Kidney tubule cell (primary cell): ENCODE measurements at regions not wholly inside any gene's neighbourhood (a gene's known extent, or its start where the extent isn't known, plus 50 kb on each side); places are given as distances from the start of the nearest gene placed in this dataset.
A peak's percentile ranks its signal among the peaks of the same experiment; 100 is the strongest.
"Not testable (repeated sequence)": the region's sequence is repeated elsewhere in the genome, so short reads cannot be mapped to it uniquely, and the experiment has no call there.

Source experiments
- DNase-seq: peaks from one replicate; pipeline ENCODE4 v3.0.0-alpha.2; 2018; ENCODE audit warnings: low spot score

DNA sequence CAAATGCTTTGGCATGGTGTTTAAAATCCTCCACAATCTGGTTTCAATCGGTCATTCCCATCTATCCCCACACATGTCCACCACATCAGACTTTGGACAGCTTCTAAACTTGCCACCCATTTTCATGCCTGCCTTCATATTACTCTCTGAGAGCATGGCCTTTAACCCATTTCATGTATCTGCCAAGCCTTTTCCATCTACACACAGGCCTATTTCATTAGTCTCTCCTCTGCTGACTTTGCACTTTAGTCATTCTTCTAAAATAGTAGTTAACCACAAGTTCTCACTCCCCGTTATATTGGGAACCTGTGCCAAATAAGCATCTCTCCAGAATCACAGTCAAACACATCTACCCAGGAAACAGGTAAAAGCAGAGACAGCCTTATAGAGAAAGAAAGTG is 142.2 kb downstream of the MZT1 start:
- no peak for DNase-seq

DNA sequence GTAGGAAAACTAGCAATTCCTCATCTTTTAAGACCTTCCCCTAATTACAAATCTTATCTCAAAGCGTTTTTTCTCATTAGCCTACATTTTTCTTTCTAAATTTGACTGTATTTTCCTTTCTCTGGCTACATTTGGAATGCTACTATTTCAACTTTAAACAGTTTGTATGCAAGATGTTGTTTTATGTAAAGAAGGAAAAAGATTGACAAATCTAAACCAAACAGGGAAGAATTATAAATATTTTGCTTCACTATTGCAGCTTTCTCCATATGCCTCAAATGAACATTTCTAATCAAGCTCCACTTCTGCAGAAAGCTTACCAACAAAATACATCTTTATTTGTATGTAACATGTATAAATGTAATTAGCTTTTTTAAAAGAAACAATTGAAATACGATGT is 156.2 kb downstream of the MZT1 start:
- DNase-seq: no peak

DNA sequence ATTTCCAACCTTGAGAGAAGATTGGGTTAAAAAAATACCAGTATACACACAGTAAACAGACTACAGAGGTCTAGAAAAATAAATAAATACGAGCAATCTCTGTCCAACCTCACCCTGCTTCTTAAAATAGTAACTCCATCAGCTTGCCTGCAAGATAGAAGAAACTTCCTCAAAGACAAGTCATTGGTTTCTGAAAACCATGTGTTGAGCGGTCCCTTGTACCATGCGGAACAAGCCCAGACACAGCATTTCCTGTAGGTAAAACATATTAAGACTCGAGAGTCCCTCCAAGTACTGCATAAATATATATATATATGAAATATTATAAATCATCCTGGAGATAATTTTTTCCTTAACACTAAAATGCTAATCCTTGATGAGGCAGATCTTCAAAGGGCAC is 157.4 kb downstream of the MZT1 start:
- DNase-seq: no peak

DNA sequence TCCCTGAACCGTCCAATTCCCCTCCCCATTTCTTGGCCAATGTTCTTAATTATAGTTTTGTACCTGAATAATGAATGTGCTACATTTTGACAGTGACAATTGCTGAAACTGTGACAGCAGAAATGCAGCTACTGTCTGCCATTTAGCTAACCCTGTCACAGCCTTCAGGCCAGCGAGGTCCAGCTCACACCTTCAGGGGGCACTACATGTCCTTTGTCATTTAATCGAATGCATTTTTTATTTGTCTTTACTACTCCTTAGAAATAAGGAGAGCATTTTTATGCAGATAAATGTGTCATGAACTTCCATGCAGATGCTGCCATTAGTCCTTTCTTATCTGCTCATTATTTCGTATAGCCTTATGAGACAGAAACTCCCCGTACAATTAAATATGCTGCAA is 159.9 kb downstream of the MZT1 start:
- DNase-seq: no peak

DNA sequence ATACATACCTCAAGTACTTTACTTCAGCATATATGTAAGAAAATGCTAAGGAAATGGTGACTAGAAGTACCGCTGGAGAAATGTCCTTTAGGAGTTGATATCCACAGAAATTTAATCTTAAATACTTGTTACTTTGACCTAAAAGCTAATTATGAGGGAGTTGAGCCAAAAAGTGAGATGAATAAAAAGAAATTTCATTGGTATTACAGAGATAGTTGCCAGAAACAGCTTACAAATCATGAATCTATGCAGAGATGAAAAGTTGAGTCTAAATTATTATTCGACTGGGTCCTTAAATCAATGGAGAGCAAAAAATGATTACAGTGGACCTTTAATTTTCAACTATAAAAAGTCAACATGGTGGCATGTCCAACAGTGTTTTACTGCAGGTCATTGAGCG is 160.9 kb downstream of the MZT1 start:
- DNase-seq: no peak

DNA sequence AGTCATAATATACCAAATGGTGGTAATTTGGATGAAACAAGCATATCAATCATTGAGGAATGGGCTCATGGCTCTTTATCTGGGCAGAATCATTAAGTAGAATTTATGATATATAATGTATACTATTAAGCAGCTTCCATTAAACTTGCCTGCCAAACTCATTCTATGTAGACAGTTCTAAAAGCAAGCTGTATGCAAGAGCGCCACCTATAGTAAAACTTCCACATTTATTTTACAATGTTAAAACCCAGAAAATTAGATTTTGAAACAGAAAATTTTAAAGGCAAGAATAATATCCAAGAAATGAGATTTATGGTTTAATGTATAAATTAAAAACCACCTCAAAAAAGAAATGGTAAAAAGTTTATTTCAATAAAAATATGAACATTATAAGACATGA is 161.5 kb downstream of the MZT1 start:
- DNase-seq: peak; percentile 50

DNA sequence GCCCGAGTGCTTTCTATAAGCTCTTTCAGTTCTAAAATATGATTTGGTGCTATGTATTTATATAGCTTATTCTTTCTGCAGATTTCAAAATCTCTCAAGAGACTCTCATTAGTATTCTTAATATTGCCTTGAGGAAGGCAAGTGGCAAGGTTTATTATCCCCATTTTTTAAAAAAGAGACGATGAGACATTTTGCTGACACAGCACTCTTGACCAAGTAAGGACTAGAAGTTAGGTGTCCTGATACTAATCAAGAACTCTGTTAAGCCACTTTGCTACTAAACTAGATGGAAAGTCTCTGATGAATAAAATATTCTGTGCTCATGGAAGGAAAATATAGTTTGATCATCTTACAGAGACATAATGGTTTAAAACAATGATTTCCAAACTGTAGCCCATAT is 164.7 kb downstream of the MZT1 start:
- no peak for DNase-seq

DNA sequence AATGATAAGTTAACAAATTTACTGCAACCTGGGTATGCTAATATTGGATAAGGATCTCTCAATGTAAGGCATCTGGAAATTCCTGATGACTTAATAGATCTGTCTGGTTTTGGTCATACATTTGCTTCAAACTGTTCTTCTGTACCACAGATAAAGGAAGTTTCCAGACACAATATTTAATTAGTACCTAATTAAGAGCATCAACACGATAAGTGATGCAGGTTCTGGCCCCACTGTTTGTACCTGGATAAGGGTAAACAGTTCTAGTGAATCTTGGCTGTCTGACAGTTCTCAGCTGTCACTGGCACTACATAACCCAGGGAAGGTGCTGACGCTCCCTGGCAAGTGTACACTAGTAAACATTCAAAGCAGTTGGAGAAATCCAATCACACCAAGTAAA is 165.6 kb downstream of the MZT1 start:
- no peak for DNase-seq

DNA sequence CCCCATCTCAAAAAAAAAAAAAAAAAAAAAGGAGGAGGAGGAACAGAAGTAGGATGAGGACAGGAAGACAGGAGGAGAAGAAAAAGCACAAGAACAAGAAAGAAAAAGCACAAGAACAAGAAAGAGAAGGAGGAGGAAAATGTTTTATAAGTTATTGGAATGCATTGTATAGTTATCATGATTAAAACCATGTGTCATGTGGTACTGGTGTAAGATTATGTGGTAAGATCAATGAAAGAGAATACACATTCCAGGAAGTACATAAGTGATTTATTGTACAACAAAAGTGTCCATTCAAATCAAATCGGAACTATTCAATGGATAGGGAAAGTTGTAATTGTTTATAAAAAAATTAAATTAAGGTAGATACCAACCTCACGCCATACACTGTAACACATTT is 167.7 kb downstream of the MZT1 start:
- DNase-seq: no peak

DNA sequence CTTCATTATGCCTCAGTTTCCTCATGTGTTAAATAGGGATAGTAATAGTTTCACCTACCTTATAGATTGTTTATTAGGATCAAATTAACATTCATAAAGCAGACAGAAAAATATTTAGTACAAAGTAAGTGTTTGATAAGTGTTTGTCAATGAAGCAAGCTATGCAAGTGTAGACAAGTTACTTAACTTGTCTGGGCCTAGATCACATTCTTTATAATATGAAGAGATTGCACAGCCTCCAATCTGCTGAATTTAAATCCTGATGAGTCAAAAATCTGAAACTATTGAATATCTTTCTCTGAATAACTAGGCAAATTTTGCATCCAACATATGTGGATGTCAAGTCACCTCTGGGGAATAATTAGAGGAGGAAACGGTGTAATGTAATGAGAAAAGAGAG is 170.5 kb downstream of the MZT1 start:
- no peak for DNase-seq

DNA sequence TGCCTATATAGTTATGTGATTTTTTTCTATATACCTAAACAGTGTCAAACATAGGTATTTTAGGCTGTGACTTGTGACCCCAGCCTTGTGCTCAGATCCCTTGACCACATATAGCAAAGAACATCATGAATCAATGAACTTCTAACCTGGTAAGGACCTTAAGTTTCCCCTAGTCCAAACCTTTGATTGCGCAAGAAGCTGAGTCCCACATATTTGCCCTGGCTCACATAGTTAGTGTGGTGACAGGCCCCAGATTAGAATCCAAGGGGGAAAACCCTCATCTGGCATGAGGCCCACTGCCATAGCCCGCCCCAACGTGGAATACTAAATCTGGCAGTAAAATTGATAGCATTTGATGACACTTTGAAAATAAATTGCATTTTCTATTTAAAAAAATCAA is 171.8 kb downstream of the MZT1 start:
- no peak for DNase-seq

DNA sequence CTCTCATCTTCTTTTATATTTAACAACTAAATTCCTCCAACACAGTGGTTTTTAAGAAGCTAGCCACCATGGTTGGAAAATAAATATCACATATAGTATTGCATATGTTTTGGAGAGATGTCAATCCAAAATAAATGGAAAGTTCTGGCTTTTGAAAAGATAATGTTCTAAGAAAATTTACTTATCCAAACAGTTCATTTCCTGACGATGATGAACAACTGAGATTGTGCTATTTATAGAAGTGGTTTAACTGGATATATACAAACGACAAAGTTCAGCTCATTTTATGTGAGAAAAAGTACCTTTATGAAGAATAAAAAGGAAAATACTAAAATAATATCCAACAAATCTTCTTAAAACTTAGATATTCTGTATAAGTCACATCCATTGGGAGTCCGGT is 174.7 kb downstream of the MZT1 start:
- DNase-seq: no peak

DNA sequence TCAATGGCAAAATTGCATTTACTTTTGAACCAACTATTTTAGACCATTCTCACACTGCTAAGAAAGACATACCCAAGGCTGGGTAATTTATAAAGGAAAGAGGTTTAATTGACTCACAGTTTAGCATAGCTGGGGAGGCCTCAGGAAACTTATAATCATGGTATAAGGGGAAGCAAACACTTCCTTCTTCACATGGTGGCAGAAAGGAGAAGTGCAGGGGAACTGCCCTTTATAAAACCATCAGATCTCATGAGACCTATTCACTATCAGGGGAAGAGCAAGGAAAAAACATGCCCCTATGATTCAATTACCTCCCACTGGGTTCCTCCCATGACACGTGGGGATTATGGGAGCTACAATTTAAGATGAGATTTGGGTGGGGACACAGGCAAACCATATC is 181.5 kb downstream of the MZT1 start:
- not testable (repeated sequence) for DNase-seq

DNA sequence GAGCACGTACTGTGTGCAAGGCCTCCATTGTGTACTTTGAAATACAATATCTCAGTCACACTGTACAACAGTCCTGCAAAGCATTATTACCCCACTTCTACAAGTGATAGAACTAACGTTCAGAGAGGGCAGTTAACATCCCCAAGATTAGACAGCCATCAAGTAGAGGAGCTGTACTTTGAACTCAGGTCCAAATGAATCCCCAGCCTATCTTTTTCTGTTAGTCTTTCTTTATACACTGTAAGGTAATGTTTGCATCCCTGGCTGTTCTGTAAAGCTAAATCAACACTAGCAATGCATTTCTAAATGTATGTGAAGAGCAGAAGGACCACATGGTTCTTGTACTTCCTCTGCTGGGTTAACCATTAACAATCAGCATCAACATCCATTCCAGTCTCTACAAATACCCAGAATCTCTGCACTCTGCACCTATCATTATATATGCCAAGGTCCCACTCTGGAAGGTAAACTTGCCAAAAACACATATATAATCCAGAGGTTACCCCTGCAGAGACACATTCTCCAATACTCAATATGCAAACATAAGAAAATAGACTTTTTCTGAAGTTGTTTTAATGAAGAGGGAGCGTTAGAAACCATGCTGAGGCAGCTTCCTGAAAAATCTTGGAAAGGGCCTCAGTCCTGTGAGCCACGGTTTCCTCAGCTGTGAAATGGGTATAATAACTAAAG is 182.3 kb downstream of the MZT1 start:
- no peak for DNase-seq

DNA sequence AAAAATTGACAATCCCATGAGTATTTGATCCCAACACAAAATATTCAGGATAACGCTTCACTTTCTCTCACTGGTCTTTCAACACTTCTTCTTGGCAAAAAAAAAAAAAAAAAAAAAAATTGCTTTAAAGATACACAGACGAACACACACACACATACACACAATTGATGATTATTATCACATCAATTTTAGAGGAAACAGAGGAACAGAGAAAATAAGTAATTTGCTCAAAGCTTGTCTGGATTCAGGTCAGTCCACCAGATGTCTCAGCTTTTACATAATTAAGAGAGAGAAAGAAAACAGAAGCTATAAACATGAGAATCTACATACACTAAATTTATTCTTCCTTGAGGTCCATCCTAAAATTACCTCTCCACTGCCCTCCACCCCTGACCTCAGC is 183.4 kb downstream of the MZT1 start:
- no peak for DNase-seq

DNA sequence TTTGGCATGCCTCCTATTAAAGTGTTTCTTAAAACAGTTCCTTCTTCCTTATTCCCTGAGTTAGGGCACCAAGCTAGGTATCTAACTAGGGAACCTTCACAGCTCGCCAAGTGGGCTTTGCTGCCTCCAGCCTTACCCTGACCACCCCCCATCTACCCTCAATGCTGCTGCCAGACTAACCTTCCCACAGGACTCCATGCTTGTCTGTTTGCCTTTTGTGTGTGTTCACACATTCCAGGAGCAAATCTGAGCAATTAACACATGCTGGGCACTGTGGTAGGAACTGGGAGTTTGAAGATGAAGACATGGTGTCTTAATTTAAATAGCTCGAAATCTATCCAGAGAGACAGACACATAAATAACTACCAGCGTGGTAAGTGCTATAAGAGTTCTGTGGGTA is 185.2 kb downstream of the MZT1 start:
- DNase-seq: no peak

DNA sequence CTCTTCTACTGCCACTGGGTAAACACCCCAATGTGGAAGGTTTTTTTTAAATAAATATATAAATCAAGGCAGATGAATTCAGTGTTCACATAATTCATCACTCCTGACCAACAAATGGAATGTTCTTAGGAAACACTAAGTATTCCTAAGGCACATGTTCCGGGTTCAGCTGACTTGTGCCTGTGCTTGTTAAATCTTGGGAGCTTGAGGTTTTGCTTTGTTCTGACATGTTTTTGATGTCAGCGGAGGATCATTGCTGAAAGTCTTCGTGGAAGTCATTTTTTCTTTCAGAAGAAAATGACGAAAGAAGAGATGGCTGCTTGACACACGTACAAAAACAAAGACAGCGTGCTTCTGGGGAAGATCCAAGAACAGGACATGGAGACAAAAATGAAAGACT is 185.8 kb downstream of the MZT1 start:
- no peak for DNase-seq

DNA sequence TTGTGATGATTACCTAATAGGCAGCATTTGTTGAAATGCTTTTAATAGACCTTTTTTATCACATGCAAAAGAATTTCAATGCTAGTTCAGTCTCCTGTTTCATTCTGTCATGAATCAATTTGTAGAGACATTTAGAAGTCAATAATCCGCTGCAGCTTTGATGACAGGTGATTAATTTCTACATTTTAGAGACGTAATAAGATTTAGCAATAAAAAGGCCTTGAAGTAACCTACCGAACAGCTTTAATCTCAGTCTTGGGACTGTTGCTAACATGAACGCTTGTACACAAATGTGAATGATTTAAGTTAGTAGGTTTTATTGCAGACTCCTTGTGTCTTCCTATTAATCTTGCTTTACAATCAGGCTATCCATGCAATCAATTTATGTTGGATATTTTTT is 186.5 kb downstream of the MZT1 start:
- DNase-seq: no peak

DNA sequence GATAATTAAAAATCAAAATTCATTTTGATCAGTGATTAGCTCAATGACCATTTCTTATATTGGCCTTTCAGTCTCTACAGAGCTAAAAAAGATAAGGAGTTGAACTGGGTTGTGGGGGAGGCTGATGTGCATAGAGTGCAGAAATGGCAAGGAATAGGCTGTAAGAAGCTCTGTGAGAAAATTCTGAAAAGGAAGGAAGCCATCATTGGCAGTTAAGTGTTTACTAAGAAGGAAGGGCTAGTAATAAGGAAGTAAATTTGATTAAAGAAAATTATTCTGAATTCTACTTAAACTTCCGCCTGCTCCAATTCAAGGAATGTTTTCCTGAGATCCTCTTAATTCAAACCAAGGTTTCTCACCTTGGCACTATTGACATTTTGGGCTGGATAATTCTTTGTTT is 187.5 kb downstream of the MZT1 start:
- DNase-seq: no peak

DNA sequence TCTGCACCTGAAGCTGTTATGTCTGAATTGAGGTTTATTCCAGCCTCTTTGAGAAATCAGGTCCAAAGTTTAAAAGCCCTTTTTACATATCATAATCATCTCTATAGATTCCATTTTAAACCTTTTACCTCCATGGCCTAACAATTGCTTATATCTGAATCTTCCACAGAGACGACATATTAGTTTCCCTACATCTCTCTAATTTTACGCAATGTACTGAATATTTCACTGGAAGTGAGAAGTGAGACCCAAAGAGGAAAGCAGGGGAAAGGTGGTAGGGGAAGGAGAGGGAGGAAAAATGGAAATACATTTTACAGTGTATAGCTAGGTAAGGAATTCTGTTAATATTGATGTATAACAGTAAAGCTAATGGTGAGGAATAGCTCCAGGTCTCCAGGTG is 189.6 kb downstream of the MZT1 start:
- DNase-seq: no peak

DNA sequence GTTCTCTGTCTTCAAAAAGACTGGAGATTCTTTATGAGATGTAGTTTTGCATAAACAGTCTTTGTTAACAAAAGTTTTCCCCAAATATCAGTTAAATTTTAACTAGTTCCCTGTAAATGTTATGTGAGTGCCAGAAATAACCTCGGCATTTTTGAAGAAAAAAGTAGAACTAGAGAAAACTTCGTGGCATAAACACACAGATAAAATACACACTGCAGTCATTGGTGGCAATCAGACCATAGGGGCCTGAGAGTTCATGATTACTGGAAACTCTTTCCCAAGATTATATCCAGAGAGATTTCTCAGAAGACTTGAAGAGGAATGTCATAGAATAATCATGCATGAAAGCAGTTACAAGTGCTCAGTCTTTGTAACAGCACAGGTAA is 190.0 kb downstream of the MZT1 start:
- DNase-seq: no peak

DNA sequence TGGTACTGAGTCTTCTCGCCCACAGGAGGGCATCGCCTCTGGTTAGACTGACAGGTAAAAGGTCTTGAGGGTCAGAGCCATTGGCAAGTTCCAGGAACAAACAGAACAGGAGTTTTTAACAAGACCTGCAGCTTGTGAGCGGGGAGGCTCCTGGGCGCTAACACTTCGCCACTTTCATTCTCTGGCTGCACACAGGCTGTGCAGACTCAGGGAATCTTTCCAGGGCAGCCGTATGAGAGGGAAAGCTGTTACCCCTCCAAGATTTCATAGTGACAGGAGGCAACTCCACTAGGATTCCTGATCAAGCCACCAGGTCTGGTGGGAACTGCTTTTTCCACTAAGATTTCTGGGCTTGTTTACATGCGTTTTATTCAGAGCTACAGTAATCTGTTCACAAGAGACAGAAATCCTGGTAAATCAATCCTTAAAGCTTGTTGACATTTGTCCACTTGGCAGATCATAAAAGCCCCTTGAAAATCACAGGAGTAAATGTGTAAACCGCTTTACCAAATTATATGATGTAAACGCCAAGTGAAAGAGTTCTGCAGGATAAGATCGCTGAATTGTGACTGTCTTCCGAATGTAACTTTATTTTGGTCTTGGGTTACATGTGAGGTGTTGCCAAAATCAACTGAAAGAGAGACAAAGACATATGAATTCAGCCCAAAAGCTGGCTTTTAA is 190.6 kb downstream of the MZT1 start:
- DNase-seq: peak; percentile 21

DNA sequence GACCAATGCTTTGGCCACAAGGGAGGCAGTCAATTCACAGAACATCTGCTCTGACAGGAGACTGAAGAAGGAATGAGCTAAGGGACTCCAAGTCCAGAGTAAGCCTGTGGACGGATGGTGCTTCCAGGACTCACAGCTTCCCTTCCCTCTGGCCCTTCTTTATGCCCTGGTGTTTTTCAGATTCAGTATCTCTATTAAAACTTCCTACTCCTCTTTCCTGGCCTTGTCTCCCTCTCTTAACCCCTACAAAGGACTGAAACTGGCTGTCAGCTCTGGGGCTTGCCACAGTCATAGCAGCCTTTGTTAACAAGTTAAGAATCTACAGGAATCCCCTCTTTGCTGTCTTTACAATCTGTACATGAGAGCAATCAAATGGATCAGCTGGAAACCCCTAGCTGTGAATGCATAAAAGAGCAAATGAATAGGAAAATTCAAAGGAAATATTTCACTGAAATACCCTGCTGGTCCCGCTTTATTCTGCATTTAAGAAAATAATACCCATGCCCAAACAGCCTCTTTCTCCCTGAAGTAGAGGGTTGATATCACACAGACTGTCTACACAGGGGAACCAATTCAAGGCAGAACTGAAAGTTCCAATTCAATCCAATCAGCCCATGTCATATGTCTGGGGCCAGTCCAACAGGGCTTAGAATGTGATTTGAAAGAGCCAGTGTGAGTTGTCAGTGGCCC is 192.3 kb downstream of the MZT1 start:
- no peak for DNase-seq

DNA sequence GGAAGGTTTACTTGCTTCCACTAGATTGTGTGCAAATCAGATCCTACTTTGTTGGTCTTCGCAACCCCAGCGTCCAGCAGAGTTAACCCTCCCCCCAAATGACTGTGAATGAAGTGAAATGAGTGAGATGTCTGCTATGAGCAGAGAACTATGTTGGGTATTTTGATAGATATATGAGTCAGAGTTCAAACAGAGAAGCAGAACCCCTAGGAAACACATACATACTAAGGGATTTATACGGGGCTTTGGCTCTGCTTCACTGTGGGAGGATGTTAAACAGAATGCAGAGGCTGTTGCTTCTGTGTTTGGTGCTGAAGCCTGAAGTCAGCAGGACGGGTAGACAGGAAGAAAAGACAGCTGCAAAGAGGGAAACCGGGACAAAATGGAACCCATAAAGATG is 197.0 kb downstream of the MZT1 start:
- peak; percentile 36 for DNase-seq
